GM13976 (cell line): ENCODE measurements at regions not wholly inside any gene's neighbourhood (a gene's known extent, or its start where the extent isn't known, plus 50 kb on each side); places are given as distances from the start of the nearest gene placed in this dataset.
A peak's percentile ranks its signal among the peaks of the same experiment; 100 is the strongest.

Experiments
- DNase-seq: peaks from one replicate; pipeline ENCODE4 v3.0.0; 2012; ENCODE audit warnings: low spot score
- in situ Hi-C: fragments of 300-500 bp; cut with MboI; formaldehyde crosslinking; loops from one replicate; pipeline ENCODE4 v1.12.0; 2022; ENCODE audit warnings: low sequenced_read_pairs, mixed read lengths, inconsistent platforms; ENCODE audit not compliant: unreplicated experiment
- TF ChIP-seq, protein P1 (sequence below): IDR thresholded peaks from 2 replicates; pipeline ENCODE4 v1.5.1; 2012; ENCODE audit warnings: borderline replicate concordance, mild to moderate bottlenecking; ENCODE audit not compliant: insufficient read depth; ENCODE audit errors: extremely low read depth, missing control alignments, control extremely low read depth

DNA sequence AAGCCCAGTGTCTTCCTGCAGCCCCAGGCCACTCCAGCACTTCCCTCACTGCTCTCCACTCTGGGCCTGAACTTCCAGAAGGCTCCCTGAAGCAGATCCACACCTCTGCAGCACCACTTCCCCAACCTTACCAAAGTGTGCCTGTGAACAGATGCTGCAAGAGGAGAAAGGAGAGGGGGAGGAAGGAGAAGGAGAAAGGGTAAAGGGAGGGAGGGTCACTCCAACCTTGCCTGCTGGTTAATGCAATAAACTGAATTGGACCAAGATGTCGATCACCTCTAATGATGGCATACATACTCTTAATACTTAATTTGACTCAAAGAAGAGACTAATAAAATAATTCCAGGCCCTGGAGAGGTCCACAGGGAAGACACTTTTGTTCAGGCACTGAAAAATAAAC lies 77.2 kb upstream of the RAI14 start:
- in situ Hi-C loops: no loop called here
- TF ChIP-seq, protein P1, sequence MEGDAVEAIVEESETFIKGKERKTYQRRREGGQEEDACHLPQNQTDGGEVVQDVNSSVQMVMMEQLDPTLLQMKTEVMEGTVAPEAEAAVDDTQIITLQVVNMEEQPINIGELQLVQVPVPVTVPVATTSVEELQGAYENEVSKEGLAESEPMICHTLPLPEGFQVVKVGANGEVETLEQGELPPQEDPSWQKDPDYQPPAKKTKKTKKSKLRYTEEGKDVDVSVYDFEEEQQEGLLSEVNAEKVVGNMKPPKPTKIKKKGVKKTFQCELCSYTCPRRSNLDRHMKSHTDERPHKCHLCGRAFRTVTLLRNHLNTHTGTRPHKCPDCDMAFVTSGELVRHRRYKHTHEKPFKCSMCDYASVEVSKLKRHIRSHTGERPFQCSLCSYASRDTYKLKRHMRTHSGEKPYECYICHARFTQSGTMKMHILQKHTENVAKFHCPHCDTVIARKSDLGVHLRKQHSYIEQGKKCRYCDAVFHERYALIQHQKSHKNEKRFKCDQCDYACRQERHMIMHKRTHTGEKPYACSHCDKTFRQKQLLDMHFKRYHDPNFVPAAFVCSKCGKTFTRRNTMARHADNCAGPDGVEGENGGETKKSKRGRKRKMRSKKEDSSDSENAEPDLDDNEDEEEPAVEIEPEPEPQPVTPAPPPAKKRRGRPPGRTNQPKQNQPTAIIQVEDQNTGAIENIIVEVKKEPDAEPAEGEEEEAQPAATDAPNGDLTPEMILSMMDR: no peak
- DNase-seq: no peak

GRCh38 chr5:34580983-34581382 lies 75.1 kb upstream of the RAI14 start:
- no peak for DNase-seq
- in situ Hi-C loops: no loop called here
- TF ChIP-seq, protein P1: no peak

DNA sequence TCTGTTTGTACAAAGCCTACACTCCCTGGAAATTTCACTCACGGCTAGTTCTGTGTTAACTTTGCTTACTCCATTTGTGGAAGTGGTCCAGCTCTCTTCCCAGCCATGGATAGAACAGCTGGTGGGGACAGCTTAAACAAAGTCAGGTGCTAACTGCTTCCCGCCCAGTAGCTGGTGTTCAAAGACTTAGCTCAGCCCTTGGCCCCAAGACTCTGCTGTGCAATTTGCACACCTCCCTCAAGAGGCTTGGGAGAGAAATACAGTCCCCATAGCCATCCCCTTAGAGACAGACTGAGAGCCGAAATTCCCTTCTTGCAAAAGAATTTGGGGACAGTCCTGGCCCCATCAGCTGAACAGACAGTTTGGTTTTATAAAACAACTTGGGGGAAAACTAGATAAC lies 73.8 kb upstream of the RAI14 start:
- in situ Hi-C loops: no loop called here
- TF ChIP-seq, protein P1: peak; percentile 12

DNA sequence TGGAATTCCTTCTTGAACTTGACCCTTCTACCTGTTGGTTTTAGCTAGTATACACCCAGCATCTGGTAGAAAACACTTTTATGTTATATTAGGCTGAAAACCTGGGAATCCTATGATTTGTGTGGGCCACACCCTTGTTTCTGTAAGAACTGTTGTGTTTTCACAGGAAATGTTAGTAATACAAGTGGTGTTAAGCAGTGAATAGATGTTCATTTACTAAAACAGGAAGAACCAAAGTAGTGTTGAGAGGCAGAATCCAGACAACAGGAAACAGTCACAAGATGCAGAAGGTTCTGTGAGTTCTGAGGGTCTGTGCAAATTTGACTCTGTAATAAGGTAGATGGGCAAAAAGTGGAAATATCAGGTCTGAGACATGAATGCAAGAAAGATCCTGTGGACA lies 73.0 kb upstream of the RAI14 start:
- in situ Hi-C loops: no loop called here
- TF ChIP-seq, protein P1: no peak
- DNase-seq: no peak

More for the DNA sequence above, 73.8 kb upstream of the RAI14 start:
- DNase-seq: no peak

DNA sequence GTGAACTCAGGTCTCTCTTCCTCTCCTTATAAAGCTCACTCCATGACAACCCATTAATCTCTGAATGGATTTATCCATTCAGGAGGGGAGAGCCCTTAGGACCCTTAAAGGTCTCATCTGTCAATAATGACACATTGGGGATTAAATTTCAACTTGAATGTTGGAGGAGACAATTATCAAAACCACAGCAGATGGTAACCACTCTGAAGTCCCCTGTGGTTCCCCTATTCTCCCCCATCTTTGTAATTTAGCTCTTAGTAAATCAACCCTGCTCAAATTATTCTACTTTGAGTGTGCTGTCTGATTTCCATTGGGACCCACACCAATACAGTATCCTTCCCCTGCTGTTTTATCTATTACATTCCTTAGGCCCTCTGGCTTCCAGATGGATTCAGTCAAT lies 72.0 kb upstream of the RAI14 start:
- no peak for DNase-seq
- in situ Hi-C loops: no loop called here
- TF ChIP-seq, protein P1: no peak

DNA sequence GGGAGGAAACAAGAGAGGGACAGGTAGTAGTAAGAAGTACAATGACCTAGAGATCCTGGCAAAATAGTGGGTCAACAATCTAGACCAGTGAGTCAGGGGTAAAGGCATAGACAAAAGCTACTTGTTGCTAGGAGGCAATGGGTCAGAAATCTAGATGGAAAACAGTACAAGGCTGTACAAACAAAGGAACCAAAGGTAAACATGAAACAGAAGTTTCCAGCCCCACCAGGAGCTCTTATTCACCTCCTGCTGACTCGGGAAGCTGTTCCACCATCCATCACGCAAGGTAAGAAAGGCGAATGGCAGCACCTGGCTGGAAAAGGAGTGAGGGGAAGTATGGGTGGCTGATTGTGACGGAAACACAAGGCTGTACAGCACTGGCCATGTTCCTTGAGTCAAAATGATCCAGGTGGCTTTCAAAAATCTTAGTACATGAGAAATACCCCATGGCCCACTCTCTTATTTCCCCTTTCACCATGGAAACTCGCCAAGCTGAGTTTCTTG lies 70.5 kb upstream of the RAI14 start:
- TF ChIP-seq, protein P1: no peak
- DNase-seq: no peak
- in situ Hi-C loops: no loop called here
